Peyer's patch (tissue), 4 donors: ENCODE measurements at regions not wholly inside any gene's neighbourhood (a gene's known extent, or its start where the extent isn't known, plus 50 kb on each side); places are given as distances from the start of the nearest gene placed in this dataset.

ENCODE experiments used
- CTCF ChIP-seq, 6 experiments: fragments of 450-650 bp in 4 of 6; fragments of 200-600 bp in 2 of 6; sonication (generic) in 1 of 6; IDR thresholded peaks; one replicate each; pipeline ENCODE4 v1.5.1; 2017 to 2019; ENCODE audit warnings: antibody characterized with exemption in 6 of 6, mild to moderate bottlenecking in 3 of 6, moderate library complexity in 1 of 6
- POLR2A ChIP-seq, 2 donors: fragments of 450-650 bp; IDR thresholded peaks; one replicate each; pipeline ENCODE4 v1.5.1; 2017; ENCODE audit warnings: antibody characterized with exemption in 2 of 2, mild to moderate bottlenecking in 2 of 2, moderate library complexity in 2 of 2

- TF ChIP-seq POLR2A (IDR thresholded peaks at IDR 0.05), result no peak
- TF ChIP-seq CTCF (IDR thresholded peaks at IDR 0.05), result no peak
Measured at GRCh38 chr4:112752510-112752909, 115.6 kb downstream of the LARP7 start.
